ENCODE measurements at regions not wholly inside any gene's neighbourhood (a gene's known extent, or its start where the extent isn't known, plus 50 kb on each side); places are given as distances from the start of the nearest gene placed in this dataset.
"Not testable (repeated sequence)": the region's sequence is repeated elsewhere in the genome, so short reads cannot be mapped to it uniquely, and the experiment has no call there.

- H2AFZ ChIP-seq; in situ Hi-C loops (cut with MboI); H3K9me2 ChIP-seq (ENCODE audit: insufficient read depth); H3K27ac ChIP-seq; H3K79me2 ChIP-seq (ENCODE audit: insufficient read depth); H3K9ac ChIP-seq; DNase-seq; H3K4me1 ChIP-seq (ENCODE audit: insufficient read depth); H3K27me3 ChIP-seq (replicated peaks; ENCODE audit: insufficient read depth); H3K9me3 ChIP-seq (ENCODE audit: low read depth); H4K20me1 ChIP-seq (ENCODE audit: insufficient read depth); H3K4me3 ChIP-seq; H3K4me2 ChIP-seq (ENCODE audit: unreplicated experiment); H3F3A ChIP-seq (ENCODE audit: insufficient read depth); H3K36me3 ChIP-seq (ENCODE audit: low read depth): not testable (repeated sequence)
- 52 to 82% methylated on average over 1 to 2 of the region's 3 CpGs for WGBS, 2 experiments (ENCODE audit: low coverage in 1 of 2, low lambda C conversion rate in 2 of 2, missing lambda C conversion rate in 2 of 2)
Observed at GRCh38 chr2:87417742-87418567, 329.9 kb upstream of the PLGLB2 start.

- H3K4me3 ChIP-seq; H3K4me2 ChIP-seq (ENCODE audit: unreplicated experiment); H3K27ac ChIP-seq; H3K9ac ChIP-seq; H3K27me3 ChIP-seq (replicated peaks; ENCODE audit: insufficient read depth); H3K9me2 ChIP-seq (ENCODE audit: insufficient read depth); H3K79me2 ChIP-seq (ENCODE audit: insufficient read depth); H3F3A ChIP-seq (ENCODE audit: insufficient read depth); H3K36me3 ChIP-seq (ENCODE audit: low read depth); H3K9me3 ChIP-seq (ENCODE audit: low read depth); H4K20me1 ChIP-seq (ENCODE audit: insufficient read depth); in situ Hi-C loops (cut with MboI); H2AFZ ChIP-seq; H3K4me1 ChIP-seq (ENCODE audit: insufficient read depth); DNase-seq: not testable (repeated sequence)
- WGBS, 2 experiments (ENCODE audit: low coverage in 1 of 2, low lambda C conversion rate in 2 of 2, missing lambda C conversion rate in 2 of 2): 65 to 69% methylated on average over 9 of the region's 9 CpGs
Observed at GRCh38 chr2:87418823-87419822, 328.8 kb upstream of the PLGLB2 start.

GRCh38 chr2:87419980-87420379 is 327.9 kb upstream of the PLGLB2 start:
- H4K20me1 ChIP-seq (ENCODE audit: insufficient read depth); H3K9ac ChIP-seq; H3K4me3 ChIP-seq; H3K79me2 ChIP-seq (ENCODE audit: insufficient read depth); H3K4me1 ChIP-seq (ENCODE audit: insufficient read depth); H3K27me3 ChIP-seq (replicated peaks; ENCODE audit: insufficient read depth); H3K36me3 ChIP-seq (ENCODE audit: low read depth); DNase-seq; H3K9me2 ChIP-seq (ENCODE audit: insufficient read depth); H3K9me3 ChIP-seq (ENCODE audit: low read depth); H3F3A ChIP-seq (ENCODE audit: insufficient read depth); H3K4me2 ChIP-seq (ENCODE audit: unreplicated experiment); in situ Hi-C loops (cut with MboI); H2AFZ ChIP-seq; H3K27ac ChIP-seq: not testable (repeated sequence)
- 40% methylated on average over 1 of the region's 5 CpGs; no CpG with 5 or more reads in 1 of the 2 experiments for WGBS, 2 experiments (ENCODE audit: low coverage in 1 of 2, low lambda C conversion rate in 2 of 2, missing lambda C conversion rate in 2 of 2)

DNA sequence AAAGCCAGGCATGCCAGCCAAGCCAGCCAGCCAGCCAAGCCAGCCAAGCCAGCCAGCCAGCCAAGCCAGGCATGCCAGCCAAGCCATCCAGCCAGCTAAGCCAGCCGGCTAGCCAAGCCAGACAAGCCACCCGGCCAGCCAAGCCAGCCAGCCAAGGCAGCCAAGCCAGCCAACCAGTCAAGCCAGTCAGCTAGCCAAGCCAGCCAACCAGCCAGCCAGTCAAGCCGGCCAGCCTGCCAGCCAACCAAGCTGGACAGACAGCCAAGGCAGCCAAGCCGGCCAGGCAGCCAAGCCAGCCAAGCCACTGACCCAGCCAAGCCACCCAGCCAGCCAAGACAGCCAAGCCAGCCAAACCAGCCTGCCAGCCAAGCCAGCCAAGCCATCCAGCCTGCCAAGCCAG is 326.9 kb upstream of the PLGLB2 start:
- H3K9me2 ChIP-seq (ENCODE audit: insufficient read depth); H3K27me3 ChIP-seq (replicated peaks; ENCODE audit: insufficient read depth); in situ Hi-C loops (cut with MboI); H3K4me1 ChIP-seq (ENCODE audit: insufficient read depth); H4K20me1 ChIP-seq (ENCODE audit: insufficient read depth); H3K79me2 ChIP-seq (ENCODE audit: insufficient read depth); H3K4me2 ChIP-seq (ENCODE audit: unreplicated experiment); H2AFZ ChIP-seq; H3K9me3 ChIP-seq (ENCODE audit: low read depth); H3K4me3 ChIP-seq; H3F3A ChIP-seq (ENCODE audit: insufficient read depth); H3K36me3 ChIP-seq (ENCODE audit: low read depth); DNase-seq; H3K9ac ChIP-seq; H3K27ac ChIP-seq: not testable (repeated sequence)
- 60% methylated on average over 4 of the region's 4 CpGs; no CpG with 5 or more reads in 1 of the 2 experiments for WGBS, 2 experiments (ENCODE audit: low coverage in 1 of 2, low lambda C conversion rate in 2 of 2, missing lambda C conversion rate in 2 of 2)

GRCh38 chr2:87423796-87424762 is 323.8 kb upstream of the PLGLB2 start:
- H3K27ac ChIP-seq; H3K9me2 ChIP-seq (ENCODE audit: insufficient read depth); H3K9me3 ChIP-seq (ENCODE audit: low read depth); H4K20me1 ChIP-seq (ENCODE audit: insufficient read depth); H3K9ac ChIP-seq; H3K4me3 ChIP-seq; H3F3A ChIP-seq (ENCODE audit: insufficient read depth); DNase-seq; H2AFZ ChIP-seq; H3K4me2 ChIP-seq (ENCODE audit: unreplicated experiment); in situ Hi-C loops (cut with MboI); H3K27me3 ChIP-seq (replicated peaks; ENCODE audit: insufficient read depth); H3K79me2 ChIP-seq (ENCODE audit: insufficient read depth); H3K36me3 ChIP-seq (ENCODE audit: low read depth); H3K4me1 ChIP-seq (ENCODE audit: insufficient read depth): not testable (repeated sequence)
- 50 to 54% methylated on average over 6 of the region's 7 CpGs for WGBS, 2 experiments (ENCODE audit: low coverage in 1 of 2, low lambda C conversion rate in 2 of 2, missing lambda C conversion rate in 2 of 2)

DNA sequence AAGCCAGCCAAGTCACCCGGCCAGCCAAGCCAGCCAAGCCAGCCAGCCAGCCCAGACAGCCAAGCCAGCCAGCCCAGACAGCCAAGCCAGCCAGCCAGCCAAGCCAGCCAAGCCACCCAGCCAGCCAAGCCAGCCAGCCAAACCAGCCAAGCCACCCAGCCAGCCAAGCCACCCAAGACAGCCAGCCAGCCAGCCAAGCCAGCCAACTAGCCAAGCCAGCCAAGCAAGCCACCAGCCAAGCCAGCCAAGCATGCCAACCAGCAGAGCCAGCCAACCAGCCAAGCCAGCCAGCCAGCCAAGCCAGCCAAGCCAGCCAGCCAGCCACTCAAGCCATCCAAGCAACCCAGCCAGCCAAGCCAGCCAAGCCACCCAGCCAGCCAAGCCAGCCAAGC is 323.1 kb upstream of the PLGLB2 start:
- H3K9me2 ChIP-seq (ENCODE audit: insufficient read depth); H3F3A ChIP-seq (ENCODE audit: insufficient read depth); H3K27me3 ChIP-seq (replicated peaks; ENCODE audit: insufficient read depth); H3K27ac ChIP-seq; DNase-seq; H3K9ac ChIP-seq; H2AFZ ChIP-seq; H3K9me3 ChIP-seq (ENCODE audit: low read depth); H4K20me1 ChIP-seq (ENCODE audit: insufficient read depth); H3K4me2 ChIP-seq (ENCODE audit: unreplicated experiment); in situ Hi-C loops (cut with MboI); H3K36me3 ChIP-seq (ENCODE audit: low read depth); H3K4me3 ChIP-seq; H3K4me1 ChIP-seq (ENCODE audit: insufficient read depth); H3K79me2 ChIP-seq (ENCODE audit: insufficient read depth): not testable (repeated sequence)
- 17% methylated on average over 1 of the region's 1 CpG; no CpG with 5 or more reads in 1 of the 2 experiments for WGBS, 2 experiments (ENCODE audit: low coverage in 1 of 2, low lambda C conversion rate in 2 of 2, missing lambda C conversion rate in 2 of 2)

DNA sequence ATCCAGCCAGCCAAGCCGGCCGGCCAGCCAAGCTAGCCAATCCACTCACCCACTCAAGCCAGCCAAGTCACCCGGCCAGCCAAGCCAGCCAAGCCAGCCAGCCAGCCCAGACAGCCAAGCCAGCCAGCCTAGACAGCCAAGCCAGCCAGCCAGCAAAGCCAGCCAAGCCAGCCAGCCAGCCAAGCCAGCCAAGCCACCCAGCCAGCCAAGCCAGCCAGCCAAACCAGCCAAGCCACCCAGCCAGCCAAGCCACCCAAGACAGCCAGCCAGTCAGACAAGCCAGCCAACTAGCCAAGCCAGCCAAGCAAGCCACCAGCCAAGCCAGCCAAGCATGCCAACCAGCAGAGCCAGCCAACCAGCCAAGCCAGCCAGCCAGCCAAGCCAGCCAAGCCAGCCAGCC is 322.7 kb upstream of the PLGLB2 start:
- H3K4me3 ChIP-seq; DNase-seq; H2AFZ ChIP-seq; H3K9me3 ChIP-seq (ENCODE audit: low read depth); H3K4me1 ChIP-seq (ENCODE audit: insufficient read depth); H3K9ac ChIP-seq; H3K27ac ChIP-seq; H3F3A ChIP-seq (ENCODE audit: insufficient read depth); H4K20me1 ChIP-seq (ENCODE audit: insufficient read depth); in situ Hi-C loops (cut with MboI); H3K9me2 ChIP-seq (ENCODE audit: insufficient read depth); H3K79me2 ChIP-seq (ENCODE audit: insufficient read depth); H3K4me2 ChIP-seq (ENCODE audit: unreplicated experiment); H3K27me3 ChIP-seq (replicated peaks; ENCODE audit: insufficient read depth); H3K36me3 ChIP-seq (ENCODE audit: low read depth): not testable (repeated sequence)
- 33% methylated on average over 3 of the region's 3 CpGs; no CpG with 5 or more reads in 1 of the 2 experiments for WGBS, 2 experiments (ENCODE audit: low coverage in 1 of 2, low lambda C conversion rate in 2 of 2, missing lambda C conversion rate in 2 of 2)
